BLaER1 treated with 17β-estradiol and CSF1 and Interleukin-3, amounts not matched to agents 10 nM and 100 nM (cell line): ENCODE measurements at regions not wholly inside any gene's neighbourhood (a gene's known extent, or its start where the extent isn't known, plus 50 kb on each side); places are given as distances from the start of the nearest gene placed in this dataset.

Source experiments
- H3K27ac ChIP-seq, 11 experiments: shearing (Covaris generic); formaldehyde crosslinking; 2 replicates each; pipeline ENCODE4 v1.8.1; 2022
- H3K27me3 ChIP-seq, 11 experiments: shearing (Covaris generic); formaldehyde crosslinking; 2 replicates each; pipeline ENCODE4 v1.8.1; 2022
- H3K36me3 ChIP-seq, 11 experiments: shearing (Covaris generic); formaldehyde crosslinking; 2 replicates each; pipeline ENCODE4 v1.8.1; 2022
- H3K4me1 ChIP-seq, 10 experiments: shearing (Covaris generic); formaldehyde crosslinking; 2 replicates each; pipeline ENCODE4 v1.8.1; 2022
- H3K4me2 ChIP-seq, 11 experiments: shearing (Covaris generic); formaldehyde crosslinking; 2 replicates each; pipeline ENCODE4 v1.8.1; 2022
- H3K4me3 ChIP-seq, 10 experiments: shearing (Covaris generic); formaldehyde crosslinking; 2 replicates each; pipeline ENCODE4 v1.8.1; 2022
- H3K9ac ChIP-seq, 11 experiments: shearing (Covaris generic); formaldehyde crosslinking; 2 replicates each; pipeline ENCODE4 v1.8.1; 2022
- H3K9me3 ChIP-seq, 11 experiments: shearing (Covaris generic); formaldehyde crosslinking; replicated peaks in 1 of 11; 2 replicates each; pipeline ENCODE4 v1.8.1; 2022
- H4K20me1 ChIP-seq, 11 experiments: shearing (Covaris generic); formaldehyde crosslinking; 2 replicates each; pipeline ENCODE4 v1.8.1; 2022
- Cebpa-rat ChIP-seq, 11 experiments: shearing (Covaris generic); IDR thresholded peaks; 2 replicates each; pipeline ENCODE4 v1.8.1; 2022

GRCh38 chr15:100751585-100751984 is 128.0 kb upstream of the ALDH1A3 start:
- no peak overlapping the region for H3K4me3 ChIP-seq
- no peak overlapping the region for H3K9ac ChIP-seq
- no peaks in the 10 kb centered on the region for H3K36me3 ChIP-seq
- H3K27me3 ChIP-seq = no peaks in the 10 kb centered on the region
- no peaks in the 10 kb centered on the region for H3K4me1 ChIP-seq
- peaks cover 25 to 41% (median 30%) of the 10 kb centered on the region in 11 experiments for H3K9me3 ChIP-seq
- H3K4me2 ChIP-seq = no peak overlapping the region
- H3K27ac ChIP-seq = no peak overlapping the region
- H4K20me1 ChIP-seq = no peaks in the 10 kb centered on the region
- TF ChIP-seq Cebpa-rat (IDR thresholded peaks at IDR 0.05) = no peak

GRCh38 chr15:100753503-100753902 is 126.1 kb upstream of the ALDH1A3 start:
- Histone ChIP-seq H3K4me1 (no peaks in the 10 kb centered on the region), H3K9me3 (peaks cover 8 to 22% (median 11%) of the 10 kb centered on the region in 11 experiments), H3K27ac (no peak overlapping the region), H3K27me3 (no peaks in the 10 kb centered on the region), H3K9ac (no peak overlapping the region), H3K4me2 (no peak overlapping the region), H4K20me1 (no peaks in the 10 kb centered on the region), H3K36me3 (no peaks in the 10 kb centered on the region), H3K4me3 (no peak overlapping the region)
- TF ChIP-seq Cebpa-rat (IDR thresholded peaks at IDR 0.05) = no peak

- Histone ChIP-seq H3K4me3 (no peak overlapping the region), H3K9ac (no peak overlapping the region), H3K36me3 (no peaks in the 10 kb centered on the region), H4K20me1 (no peaks in the 10 kb centered on the region), H3K27ac (no peak overlapping the region), H3K4me1 (peaks cover 0 to 6% (median 0%) of the 10 kb centered on the region in 10 experiments; a peak in 2 of 20 replicates), H3K27me3 (peaks cover 0 to 24% (median 12%) of the 10 kb centered on the region in 11 experiments; a peak in 10 of 22 replicates), H3K4me2 (no peak overlapping the region), H3K9me3 (no peaks in the 10 kb centered on the region)
- TF ChIP-seq Cebpa-rat (IDR thresholded peaks at IDR 0.05) = no peak
These were observed 122.0 kb upstream of the ALDH1A3 start for GRCh38 chr15:100757661-100758060.

GRCh38 chr15:100758555-100758954 is 121.1 kb upstream of the ALDH1A3 start:
- Histone ChIP-seq H3K4me3 (no peak overlapping the region), H3K4me1 (peaks cover 0 to 7% (median 0%) of the 10 kb centered on the region in 10 experiments; a peak in 4 of 20 replicates), H3K27ac (no peak overlapping the region), H3K4me2 (no peak overlapping the region), H3K36me3 (no peaks in the 10 kb centered on the region), H3K9ac (no peak overlapping the region), H3K27me3 (peaks cover 0 to 29% (median 12%) of the 10 kb centered on the region in 11 experiments; a peak in 11 of 22 replicates), H4K20me1 (no peaks in the 10 kb centered on the region), H3K9me3 (no peaks in the 10 kb centered on the region)
- TF ChIP-seq Cebpa-rat (IDR thresholded peaks at IDR 0.05) = no peak

- no peaks in the 10 kb centered on the region for H3K9me3 ChIP-seq
- TF ChIP-seq Cebpa-rat (IDR thresholded peaks at IDR 0.05) = no peak
- H3K27me3 ChIP-seq = peaks cover 0 to 35% (median 12%) of the 10 kb centered on the region in 11 experiments; a peak in 12 of 22 replicates
- no peak overlapping the region for H3K27ac ChIP-seq
- peaks cover 0 to under 1% (median 0%) of the 10 kb centered on the region in 11 experiments; a peak in 1 of 22 replicates for H4K20me1 ChIP-seq
- no peak overlapping the region for H3K4me2 ChIP-seq
- no peaks in the 10 kb centered on the region for H3K36me3 ChIP-seq
- H3K4me1 ChIP-seq = peaks cover 0 to 12% (median 2%) of the 10 kb centered on the region in 10 experiments; a peak in 4 of 20 replicates
- no peak overlapping the region for H3K4me3 ChIP-seq
- H3K9ac ChIP-seq = no peak overlapping the region
These were observed 120.5 kb upstream of the ALDH1A3 start for GRCh38 chr15:100759106-100759505.

- Histone ChIP-seq H3K27me3 (peaks cover 0 to 37% (median 12%) of the 10 kb centered on the region in 11 experiments; a peak in 12 of 22 replicates), H3K4me3 (no peak overlapping the region), H4K20me1 (peaks cover 0 to 5% (median 0%) of the 10 kb centered on the region in 11 experiments; a peak in 2 of 22 replicates), H3K9ac (no peak overlapping the region), H3K27ac (no peak overlapping the region), H3K36me3 (no peaks in the 10 kb centered on the region), H3K9me3 (no peaks in the 10 kb centered on the region), H3K4me2 (no peak overlapping the region), H3K4me1 (peaks cover 0 to 12% (median 2%) of the 10 kb centered on the region in 10 experiments; a peak in 4 of 20 replicates)
- no peak for TF ChIP-seq Cebpa-rat (IDR thresholded peaks at IDR 0.05)
These were observed 119.8 kb upstream of the ALDH1A3 start for GRCh38 chr15:100759698-100760356.

- H3K4me2 ChIP-seq = no peak overlapping the region
- peaks cover 0 to 5% (median 0%) of the 10 kb centered on the region in 11 experiments; a peak in 2 of 22 replicates for H4K20me1 ChIP-seq
- H3K4me1 ChIP-seq = peaks cover 0 to 12% (median 2%) of the 10 kb centered on the region in 10 experiments; a peak in 4 of 20 replicates
- H3K36me3 ChIP-seq = no peaks in the 10 kb centered on the region
- H3K4me3 ChIP-seq = no peak overlapping the region
- TF ChIP-seq Cebpa-rat (IDR thresholded peaks at IDR 0.05) = no peak
- H3K27ac ChIP-seq = no peak overlapping the region
- no peak overlapping the region for H3K9ac ChIP-seq
- no peaks in the 10 kb centered on the region for H3K9me3 ChIP-seq
- peaks cover 0 to 44% (median 14%) of the 10 kb centered on the region in 11 experiments; a peak in 13 of 22 replicates for H3K27me3 ChIP-seq
These were observed 119.2 kb upstream of the ALDH1A3 start for GRCh38 chr15:100760357-100760903.

- H3K9ac ChIP-seq = no peak overlapping the region
- no peak for TF ChIP-seq Cebpa-rat (IDR thresholded peaks at IDR 0.05)
- peak overlapping the region in 2 of 11 experiments; percentile 12 to 13; a peak in 3 of 22 replicates for H3K4me2 ChIP-seq
- no peaks in the 10 kb centered on the region for H3K9me3 ChIP-seq
- H3K4me3 ChIP-seq = no peak overlapping the region
- H3K36me3 ChIP-seq = no peaks in the 10 kb centered on the region
- no peak overlapping the region for H3K27ac ChIP-seq
- peaks cover 0 to 53% (median 24%) of the 10 kb centered on the region in 11 experiments; a peak in 15 of 22 replicates for H3K27me3 ChIP-seq
- peaks cover 0 to 12% (median 2%) of the 10 kb centered on the region in 10 experiments; a peak in 4 of 20 replicates for H3K4me1 ChIP-seq
- H4K20me1 ChIP-seq = peaks cover 0 to 5% (median 0%) of the 10 kb centered on the region in 11 experiments; a peak in 2 of 22 replicates
These were observed 118.2 kb upstream of the ALDH1A3 start for GRCh38 chr15:100761290-100761935.

- 0 out of 22 replicates have a peak, but pooled peaks cover 0 to under 1% (median 0%) of the 10 kb centered on the region in 11 experiments for H3K9me3 ChIP-seq
- H3K36me3 ChIP-seq = no peaks in the 10 kb centered on the region
- peaks cover 0 to 61% (median 26%) of the 10 kb centered on the region in 11 experiments; a peak in 15 of 22 replicates for H3K27me3 ChIP-seq
- H3K4me1 ChIP-seq = peaks cover 0 to 12% (median 2%) of the 10 kb centered on the region in 10 experiments; a peak in 4 of 20 replicates
- H4K20me1 ChIP-seq = peaks cover 0 to 5% (median 0%) of the 10 kb centered on the region in 11 experiments; a peak in 2 of 22 replicates
- no peak overlapping the region for H3K4me2 ChIP-seq
- TF ChIP-seq Cebpa-rat (IDR thresholded peaks at IDR 0.05) = no peak
- no peak overlapping the region for H3K27ac ChIP-seq
- H3K9ac ChIP-seq = no peak overlapping the region
- H3K4me3 ChIP-seq = no peak overlapping the region
These were observed 117.3 kb upstream of the ALDH1A3 start for GRCh38 chr15:100762289-100762688.
